SK-N-SH treated with all-trans-retinoic acid at 6 μM for 48 hours (cell line): ENCODE measurements at regions not wholly inside any gene's neighbourhood (a gene's known extent, or its start where the extent isn't known, plus 50 kb on each side); places are given as distances from the start of the nearest gene placed in this dataset.

Source experiments
- ATAC-seq: fragments of 200-7000 bp; cut with Tn5 transposase; 3 replicates; pipeline ENCODE4 v1.9.1; 2020; ENCODE audit warnings: mild to moderate bottlenecking, moderate library complexity
- ARNTL ChIP-seq: fragments of 450-650 bp; formaldehyde crosslinking; IDR thresholded peaks from 2 replicates; pipeline ENCODE4 v1.5.0; 2020; ENCODE audit warnings: low read depth, mild to moderate bottlenecking, moderate library complexity, borderline replicate concordance
- BACH2 ChIP-seq: fragments of 250-450 bp; sonication (Bioruptor Pico); IDR thresholded peaks from 2 replicates; pipeline ENCODE4 v1.9.0; 2021; ENCODE audit warnings: mild to moderate bottlenecking, borderline replicate concordance
- CREB5 ChIP-seq: fragments of 250-450 bp; sonication (Bioruptor Pico); IDR thresholded peaks from 2 replicates; pipeline ENCODE4 v1.5.1; 2020; ENCODE audit warnings: low read depth, mild to moderate bottlenecking, moderate library complexity
- CSDC2 ChIP-seq: fragments of 250-450 bp; sonication (Bioruptor Pico); IDR thresholded peaks from 2 replicates; pipeline ENCODE4 v1.5.0; 2020; ENCODE audit warnings: mild to moderate bottlenecking, moderate library complexity
- ESRRG ChIP-seq: fragments of 250-450 bp; sonication (Bioruptor Pico); IDR thresholded peaks from 2 replicates; pipeline ENCODE4 v1.6.1; 2021; ENCODE audit warnings: mild to moderate bottlenecking
- GLIS3 ChIP-seq: fragments of 250-450 bp; sonication (Bioruptor Pico); IDR thresholded peaks from 2 replicates; pipeline ENCODE4 v1.5.0; 2020; ENCODE audit warnings: mild to moderate bottlenecking, moderate library complexity
- ISL1 ChIP-seq: fragments of 250-450 bp; sonication (Bioruptor Pico); IDR thresholded peaks from 2 replicates; pipeline ENCODE4 v2.1.2; 2022; ENCODE audit warnings: mild to moderate bottlenecking, moderate library complexity
- OSR1 ChIP-seq: fragments of 250-450 bp; sonication (Bioruptor Pico); IDR thresholded peaks from 2 replicates; pipeline ENCODE4 v1.8.0; 2022; ENCODE audit warnings: moderate library complexity, mild to moderate bottlenecking, inconsistent platforms
- PATZ1 ChIP-seq: fragments of 250-450 bp; sonication (Bioruptor Pico); IDR thresholded peaks from 2 replicates; pipeline ENCODE4 v1.8.0; 2020; ENCODE audit warnings: mild to moderate bottlenecking, moderate library complexity, borderline replicate concordance
- POU6F1 ChIP-seq: fragments of 250-450 bp; sonication (Bioruptor Pico); IDR thresholded peaks from 2 replicates; pipeline ENCODE4 v1.8.0; 2021; ENCODE audit warnings: low read depth, mild to moderate bottlenecking, moderate library complexity, borderline replicate concordance
- PPARA ChIP-seq: fragments of 250-450 bp; sonication (Bioruptor Pico); IDR thresholded peaks from 2 replicates; pipeline ENCODE4 v1.5.0; 2020; ENCODE audit warnings: mild to moderate bottlenecking, borderline replicate concordance
- RARB ChIP-seq: fragments of 250-450 bp; sonication (Bioruptor Pico); IDR thresholded peaks from 2 replicates; pipeline ENCODE4 v1.8.0; 2021; ENCODE audit warnings: mild to moderate bottlenecking, moderate library complexity
- SNAI2 ChIP-seq: fragments of 250-450 bp; sonication (Bioruptor Pico); IDR thresholded peaks from 2 replicates; pipeline ENCODE4 v1.5.0; 2020; ENCODE audit warnings: mild to moderate bottlenecking, moderate library complexity
- TCF4 ChIP-seq: fragments of 250-450 bp; sonication (Bioruptor Pico); IDR thresholded peaks from 2 replicates; pipeline ENCODE4 v1.8.0; 2021; ENCODE audit warnings: mild to moderate bottlenecking, moderate library complexity, borderline replicate concordance
- TOX ChIP-seq: fragments of 250-450 bp; sonication (Bioruptor Pico); IDR thresholded peaks from 2 replicates; pipeline ENCODE4 v1.8.0; 2021; ENCODE audit warnings: mild to moderate bottlenecking, moderate library complexity, borderline replicate concordance
- TSHZ2 ChIP-seq: fragments of 250-450 bp; sonication (Bioruptor Pico); IDR thresholded peaks from 2 replicates; pipeline ENCODE4 v1.5.0; 2020; ENCODE audit warnings: mild to moderate bottlenecking, moderate library complexity
- ZC3H10 ChIP-seq: fragments of 250-450 bp; sonication (Bioruptor Pico); IDR thresholded peaks from 2 replicates; pipeline ENCODE4 v1.5.1; 2021; ENCODE audit warnings: mild to moderate bottlenecking, moderate library complexity
- ZFP3 ChIP-seq: fragments of 250-450 bp; sonication (Bioruptor Pico); IDR thresholded peaks from 2 replicates; pipeline ENCODE4 v1.5.0; 2020; ENCODE audit warnings: mild to moderate bottlenecking, moderate library complexity
- ZNF565 ChIP-seq: fragments of 450-650 bp; formaldehyde crosslinking; conservative IDR thresholded peaks from 2 replicates; pipeline ENCODE4 v1.5.0; 2020; ENCODE audit warnings: low read depth, mild to moderate bottlenecking, moderate library complexity
- ZNF8 ChIP-seq: fragments of 450-650 bp; formaldehyde crosslinking; IDR thresholded peaks from 2 replicates; pipeline ENCODE4 v1.5.0; 2020; ENCODE audit warnings: mild to moderate bottlenecking, moderate library complexity

- ATAC-seq = no peak
- no peak for TF ChIP-seq TOX (CRISPR knock-in tag)
- TF ChIP-seq SNAI2 = no peak
- TF ChIP-seq RARB = no peak
- no peak for TF ChIP-seq OSR1 (CRISPR knock-in tag)
- no peak for TF ChIP-seq ZNF565 (CRISPR knock-in tag)
- no peak for TF ChIP-seq PATZ1 (CRISPR knock-in tag)
- TF ChIP-seq PPARA = no peak
- no peak for TF ChIP-seq CSDC2 (CRISPR knock-in tag)
- no peak for TF ChIP-seq TCF4
- TF ChIP-seq ESRRG (CRISPR knock-in tag) = no peak
- TF ChIP-seq ZC3H10 (CRISPR knock-in tag) = no peak
- TF ChIP-seq, all 23 proteins: peak for 0
Observed at GRCh38 chr5:88115211-88115610, 153.4 kb downstream of the TMEM161B start.

GRCh38 chr5:88113429-88113828, 155.2 kb downstream of the TMEM161B start:
- TF ChIP-seq POU6F1 (CRISPR knock-in tag) = no peak
- no peak for TF ChIP-seq TSHZ2 (CRISPR knock-in tag)
- TF ChIP-seq ISL1 = no peak
- TF ChIP-seq PPARA = no peak
- TF ChIP-seq BACH2 (CRISPR knock-in tag) = no peak
- TF ChIP-seq GLIS3 (CRISPR knock-in tag) = no peak
- TF ChIP-seq OSR1 (CRISPR knock-in tag) = no peak
- no peak for TF ChIP-seq PATZ1 (CRISPR knock-in tag)
- no peak for TF ChIP-seq ESRRG (CRISPR knock-in tag)
- no peak for TF ChIP-seq ARNTL (CRISPR knock-in tag)
- no peak for TF ChIP-seq TOX (CRISPR knock-in tag)
- no peak for TF ChIP-seq CSDC2 (CRISPR knock-in tag)
- TF ChIP-seq ZNF565 (CRISPR knock-in tag) = no peak
- TF ChIP-seq ZNF8 (CRISPR knock-in tag) = no peak
- no peak for ATAC-seq

GRCh38 chr5:88109818-88110217, 158.8 kb downstream of the TMEM161B start:
- TF ChIP-seq ARNTL (CRISPR knock-in tag) (no peak), SNAI2 (no peak), ZFP3 (CRISPR knock-in tag) (no peak)
- ATAC-seq = no peak

GRCh38 chr5:88108490-88109279, 160.0 kb downstream of the TMEM161B start:
- TF ChIP-seq ZNF565 (CRISPR knock-in tag) (no peak), RARB (no peak), POU6F1 (CRISPR knock-in tag) (no peak), CREB5 (no peak), OSR1 (CRISPR knock-in tag) (no peak), CSDC2 (CRISPR knock-in tag) (no peak), ZNF8 (CRISPR knock-in tag) (no peak)
- no peak for ATAC-seq
